Large intestine (tissue), 3 donors: ENCODE measurements at regions not wholly inside any gene's neighbourhood (a gene's known extent, or its start where the extent isn't known, plus 50 kb on each side); places are given as distances from the start of the nearest gene placed in this dataset.
"Not testable (repeated sequence)": the region's sequence is repeated elsewhere in the genome, so short reads cannot be mapped to it uniquely, and the experiment has no call there.

Source experiments
- DNase-seq, 2 donors: peaks; one replicate each; pipeline versions ENCODE4 v3.0.0 to v3.0.0-alpha.2; 2013
- H3K27ac ChIP-seq: one replicate; pipeline ENCODE4 v1.5.1; 2013; ENCODE audit warnings: low read length
- H3K27me3 ChIP-seq: 2 replicates; pipeline ENCODE4 v1.6.1; 2013; ENCODE audit warnings: low read length; ENCODE audit not compliant: control insufficient read depth, insufficient read depth
- H3K36me3 ChIP-seq: 2 replicates; pipeline ENCODE4 v1.6.1; 2013; ENCODE audit warnings: low read length; ENCODE audit not compliant: control insufficient read depth, insufficient read depth
- H3K4me1 ChIP-seq: one replicate; pipeline ENCODE4 v1.6.1; 2013; ENCODE audit warnings: low read length; ENCODE audit not compliant: control insufficient read depth, insufficient read depth
- H3K4me3 ChIP-seq: one replicate; pipeline ENCODE4 v1.5.1; 2013; ENCODE audit warnings: low read length
- H3K9me3 ChIP-seq: one replicate; pipeline ENCODE4 v1.6.1; 2013; ENCODE audit warnings: mild to moderate bottlenecking, low read depth, low read length, moderate library complexity; ENCODE audit not compliant: control insufficient read depth
- WGBS: methylation state at CpG from one replicate; pipeline ENCODE4 v1.1.5; 2013; ENCODE audit warnings: low lambda C conversion rate; ENCODE audit not compliant: insufficient coverage; 5-methylcytosine and 5-hydroxymethylcytosine counted together

DNA sequence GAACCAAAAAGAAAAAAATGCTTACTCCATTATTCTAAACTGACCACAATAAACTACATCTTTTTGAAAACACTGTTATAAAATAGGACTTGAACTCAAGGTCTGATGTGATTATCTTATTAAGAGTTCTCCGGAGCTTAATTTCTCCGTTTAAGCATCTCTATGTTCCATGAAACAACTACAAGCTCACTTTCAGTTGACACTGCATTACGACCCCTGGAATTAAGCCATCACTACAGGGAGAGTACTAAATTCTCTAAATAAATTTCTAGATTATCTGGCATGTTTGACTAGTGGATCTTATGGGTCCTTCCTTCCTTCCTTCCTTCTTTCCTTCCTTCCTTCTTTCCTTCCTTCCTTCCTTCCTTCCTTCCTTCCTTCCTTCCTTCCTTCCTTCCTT, 249.0 kb downstream of the IKZF2 start:
- no peaks in the 10 kb centered on the region for H3K36me3 ChIP-seq
- no peak overlapping the region for H3K4me3 ChIP-seq
- no peaks in the 10 kb centered on the region for H3K9me3 ChIP-seq
- H3K27me3 ChIP-seq: no peaks in the 10 kb centered on the region
- no peak for DNase-seq
- 100% methylated on average over 1 of the region's 3 CpGs for WGBS
- H3K27ac ChIP-seq: no peak overlapping the region
- no peaks in the 10 kb centered on the region for H3K4me1 ChIP-seq

DNA sequence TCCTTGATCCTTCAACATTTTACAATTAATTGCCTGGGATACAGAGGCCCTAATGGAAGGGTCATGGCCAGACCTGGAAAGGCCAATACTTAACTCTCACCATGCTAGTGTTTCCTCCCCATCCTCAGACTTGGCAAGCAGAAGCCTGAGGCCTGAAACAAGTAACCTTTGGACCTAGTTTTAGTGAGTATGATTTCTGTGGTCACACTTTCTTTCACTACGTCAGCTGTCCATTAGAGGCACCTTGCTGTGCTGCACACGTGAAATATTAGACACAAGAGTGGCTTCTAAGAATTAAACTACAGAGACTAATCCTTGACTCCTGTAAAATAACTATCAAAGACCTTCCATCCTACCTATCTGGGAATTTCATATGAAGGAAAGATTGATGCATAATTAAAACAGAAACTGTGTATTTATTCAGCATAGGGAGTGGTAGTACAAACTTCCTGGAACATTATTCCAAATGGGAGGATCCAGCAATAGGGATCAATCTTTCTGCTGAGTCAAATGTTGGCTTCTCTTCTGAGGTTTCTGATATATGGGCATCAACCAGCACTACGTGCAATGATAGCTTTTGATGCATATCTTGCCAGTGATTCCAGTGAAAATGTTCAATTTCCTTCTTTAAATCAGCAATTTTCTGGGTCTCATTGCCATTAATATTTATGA, 249.7 kb downstream of the IKZF2 start:
- H3K27me3 ChIP-seq: no peaks in the 10 kb centered on the region
- 100% methylated on average over 1 of the region's 3 CpGs for WGBS
- no peak for DNase-seq
- no peaks in the 10 kb centered on the region for H3K36me3 ChIP-seq
- no peak overlapping the region for H3K4me3 ChIP-seq
- no peak overlapping the region for H3K27ac ChIP-seq
- no peaks in the 10 kb centered on the region for H3K9me3 ChIP-seq
- H3K4me1 ChIP-seq: no peaks in the 10 kb centered on the region

GRCh38 chr2:212900715-212901114, 250.7 kb downstream of the IKZF2 start:
- Histone ChIP-seq H3K4me3 (no peak overlapping the region), H3K9me3 (no peaks in the 10 kb centered on the region), H3K27ac (no peak overlapping the region), H3K27me3 (no peaks in the 10 kb centered on the region), H3K4me1 (no peaks in the 10 kb centered on the region), H3K36me3 (no peaks in the 10 kb centered on the region)
- no peak for DNase-seq
- 86% methylated on average over 1 of the region's 1 CpG for WGBS

GRCh38 chr2:212898011-212898410, 253.4 kb downstream of the IKZF2 start:
- Histone ChIP-seq H3K36me3 (no peaks in the 10 kb centered on the region), H3K27me3 (no peaks in the 10 kb centered on the region), H3K4me1 (no peaks in the 10 kb centered on the region), H3K27ac (no peak overlapping the region), H3K9me3 (no peaks in the 10 kb centered on the region), H3K4me3 (no peak overlapping the region)
- DNase-seq: no peak
- WGBS: 83% methylated on average over 1 of the region's 3 CpGs

GRCh38 chr2:212897296-212897695, 254.1 kb downstream of the IKZF2 start:
- Histone ChIP-seq H3K27me3 (no peaks in the 10 kb centered on the region), H3K4me3 (no peak overlapping the region), H3K27ac (no peak overlapping the region), H3K9me3 (no peaks in the 10 kb centered on the region), H3K4me1 (no peaks in the 10 kb centered on the region), H3K36me3 (no peaks in the 10 kb centered on the region)
- no peak for DNase-seq
- WGBS: 100% methylated on average over 1 of the region's 1 CpG

- Histone ChIP-seq H3K27me3 (no peaks in the 10 kb centered on the region), H3K4me3 (no peak overlapping the region), H3K9me3 (no peaks in the 10 kb centered on the region), H3K4me1 (no peaks in the 10 kb centered on the region), H3K36me3 (no peaks in the 10 kb centered on the region), H3K27ac (no peak overlapping the region)
- WGBS: 100% methylated on average over 1 of the region's 1 CpG
- DNase-seq: no peak
Observed at GRCh38 chr2:212894026-212894425, 257.4 kb downstream of the IKZF2 start.

- no peaks in the 10 kb centered on the region for H3K27me3 ChIP-seq
- no peaks in the 10 kb centered on the region for H3K4me1 ChIP-seq
- H3K9me3 ChIP-seq: no peaks in the 10 kb centered on the region
- DNase-seq: no peak
- no peaks in the 10 kb centered on the region for H3K36me3 ChIP-seq
- no peak overlapping the region for H3K4me3 ChIP-seq
- 57% methylated on average over 2 of the region's 3 CpGs for WGBS
- H3K27ac ChIP-seq: no peak overlapping the region
Observed at GRCh38 chr2:212893216-212893615, 258.2 kb downstream of the IKZF2 start.

DNA sequence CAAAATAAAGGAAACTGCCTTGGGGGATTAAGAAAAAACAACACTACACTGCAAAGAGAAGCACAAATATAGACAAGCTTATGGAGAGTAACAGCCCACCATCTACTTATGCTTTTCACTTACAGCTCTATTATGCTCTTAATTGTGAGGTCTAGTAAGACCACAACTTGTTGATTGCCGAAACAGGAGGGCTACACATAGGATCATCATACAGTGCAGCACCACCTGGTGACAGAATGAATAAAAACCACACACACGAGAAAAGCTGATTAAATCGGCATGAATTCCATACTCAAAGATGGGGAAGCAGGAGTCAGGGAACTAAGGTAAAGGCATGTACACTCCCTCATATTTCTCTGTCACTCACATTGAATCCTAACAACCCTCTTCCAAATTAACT, 259.2 kb downstream of the IKZF2 start:
- no peaks in the 10 kb centered on the region for H3K4me1 ChIP-seq
- no peaks in the 10 kb centered on the region for H3K36me3 ChIP-seq
- H3K27me3 ChIP-seq: no peaks in the 10 kb centered on the region
- no peak overlapping the region for H3K4me3 ChIP-seq
- no peaks in the 10 kb centered on the region for H3K9me3 ChIP-seq
- no peak for DNase-seq
- H3K27ac ChIP-seq: no peak overlapping the region
- WGBS: no CpG with 5 or more reads among the region's 3 CpGs

DNA sequence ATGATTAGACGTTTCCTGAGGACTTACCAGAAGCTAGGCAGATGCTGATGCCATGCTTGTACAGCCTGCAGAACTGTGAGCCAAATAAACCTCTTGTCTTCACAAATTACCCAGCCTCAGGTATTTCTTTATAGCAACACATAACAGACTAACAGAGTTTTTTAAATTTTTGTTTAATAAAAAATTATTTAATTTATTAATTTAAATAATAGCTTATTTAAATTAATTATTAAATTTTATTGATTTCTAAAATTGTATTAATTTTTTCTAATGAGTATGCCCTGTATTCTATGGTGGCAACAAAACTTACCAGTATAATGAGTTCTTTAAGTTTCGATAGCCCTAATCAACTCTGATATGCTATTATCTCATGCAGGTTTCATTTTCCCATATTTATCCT, 259.8 kb downstream of the IKZF2 start:
- DNase-seq: no peak
- H3K27me3 ChIP-seq: no peaks in the 10 kb centered on the region
- H3K27ac ChIP-seq: no peak overlapping the region
- no peaks in the 10 kb centered on the region for H3K36me3 ChIP-seq
- 100% methylated on average over 1 of the region's 2 CpGs for WGBS
- no peaks in the 10 kb centered on the region for H3K4me1 ChIP-seq
- no peaks in the 10 kb centered on the region for H3K9me3 ChIP-seq
- H3K4me3 ChIP-seq: no peak overlapping the region

GRCh38 chr2:212882626-212883025, 268.8 kb downstream of the IKZF2 start:
- no peak for DNase-seq
- Histone ChIP-seq H3K27me3 (no peaks in the 10 kb centered on the region), H3K4me3 (no peak overlapping the region), H3K9me3 (no peaks in the 10 kb centered on the region), H3K4me1 (no peaks in the 10 kb centered on the region), H3K27ac (no peak overlapping the region), H3K36me3 (no peaks in the 10 kb centered on the region)
- 80% methylated on average over 1 of the region's 2 CpGs for WGBS

DNA sequence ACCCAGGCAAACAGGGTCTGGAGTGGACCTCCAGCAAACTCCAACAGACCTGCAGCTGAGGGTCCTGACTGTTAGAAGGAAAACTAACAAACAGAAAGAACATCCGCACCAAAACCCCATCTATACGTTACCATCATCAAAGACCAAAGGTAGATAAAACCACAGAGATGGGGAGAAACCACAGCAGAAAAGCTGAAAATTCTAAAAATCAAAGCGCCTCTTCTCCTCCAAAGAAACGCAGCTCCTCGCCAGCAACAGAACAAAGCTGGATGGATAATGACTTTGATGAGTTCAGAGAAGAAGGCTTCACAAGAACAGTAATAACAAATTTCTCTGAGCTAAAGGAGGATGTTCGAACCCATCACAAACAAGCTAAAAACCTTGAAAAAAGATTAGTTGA, 274.9 kb downstream of the IKZF2 start:
- H3K27ac ChIP-seq, H3K36me3 ChIP-seq, H3K9me3 ChIP-seq, H3K27me3 ChIP-seq, DNase-seq, H3K4me3 ChIP-seq, H3K4me1 ChIP-seq: not testable (repeated sequence)
- WGBS: 100% methylated on average over 1 of the region's 6 CpGs
